ENCODE measurements at regions not wholly inside any gene's neighbourhood (a gene's known extent, or its start where the extent isn't known, plus 50 kb on each side); places are given as distances from the start of the nearest gene placed in this dataset.
"Not testable (repeated sequence)": the region's sequence is repeated elsewhere in the genome, so short reads cannot be mapped to it uniquely, and the experiment has no call there.

DNA sequence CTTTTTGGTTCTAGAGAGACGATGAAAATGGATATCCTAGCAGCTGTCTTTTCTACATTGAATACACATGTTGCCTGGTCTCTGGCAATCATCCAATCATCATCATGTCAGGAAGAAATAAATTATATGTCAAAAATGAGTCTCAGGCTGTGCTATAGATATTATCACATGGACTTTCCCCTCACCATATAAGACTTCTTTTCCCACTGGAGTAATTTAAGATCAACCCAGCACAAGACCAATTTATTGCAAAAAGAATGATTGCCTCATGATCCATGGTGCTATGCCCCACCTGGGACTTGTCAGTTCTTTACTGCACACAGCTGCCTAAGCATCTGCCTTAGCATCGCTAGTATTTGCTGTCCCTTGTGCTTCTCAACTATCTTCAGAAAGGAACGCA lies 783.7 kb upstream of the TMEFF2 start:
- no peak for DNase-seq

DNA sequence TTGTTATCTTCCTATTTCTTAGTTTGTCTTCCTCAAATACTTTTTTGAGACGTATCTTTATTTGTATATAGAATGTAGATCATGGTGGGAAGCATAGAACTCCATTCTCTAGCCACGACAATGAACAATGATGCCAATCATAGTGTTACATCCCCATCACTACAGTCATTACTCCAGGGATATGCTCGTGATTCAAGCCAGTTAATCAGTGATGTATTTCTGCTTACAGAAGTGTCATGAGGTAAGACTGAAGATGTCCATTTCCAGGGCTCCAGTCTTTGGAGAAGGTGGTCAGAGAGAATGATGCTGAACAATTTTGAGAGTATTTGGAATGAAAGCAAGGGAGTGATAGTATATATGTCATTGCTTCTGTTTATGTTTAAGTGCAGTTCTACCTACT lies 777.2 kb upstream of the TMEFF2 start:
- no peak for DNase-seq

DNA sequence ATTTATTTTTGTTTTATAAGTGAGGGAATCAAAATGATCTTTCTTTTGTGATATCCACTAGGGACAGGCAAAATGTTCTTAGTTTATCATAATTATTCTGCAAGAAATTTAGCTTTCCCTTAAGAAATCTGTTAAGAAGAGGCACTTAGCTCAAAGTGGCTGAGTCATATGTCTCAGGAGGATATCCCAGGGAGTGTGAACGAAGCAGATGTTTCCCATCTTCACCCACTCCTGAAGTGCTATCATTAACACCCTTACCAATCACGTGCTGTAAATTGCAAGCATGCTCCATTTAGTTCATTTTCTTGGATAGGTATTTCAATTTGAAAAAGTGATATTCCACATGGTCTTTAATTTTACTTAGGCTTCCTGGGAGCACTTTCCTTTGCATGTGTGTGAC lies 774.3 kb upstream of the TMEFF2 start:
- no peak for DNase-seq

DNA sequence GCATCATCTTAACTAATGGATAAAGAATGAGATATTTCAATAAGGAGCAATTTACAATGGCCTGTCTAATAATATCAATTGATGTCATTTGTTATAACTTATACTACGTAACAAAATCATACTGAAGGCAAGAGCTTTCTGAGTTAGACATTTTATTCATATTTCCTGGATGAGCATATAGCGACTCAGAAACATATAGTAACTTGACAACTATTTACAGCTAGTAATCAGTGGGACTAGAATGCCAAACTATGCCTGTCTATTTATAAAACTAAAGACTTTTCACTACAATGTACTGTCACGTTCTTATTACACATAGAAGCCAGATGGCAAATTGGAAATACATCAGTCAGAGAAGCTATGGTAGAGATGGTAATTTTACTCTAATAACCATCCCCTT lies 766.2 kb upstream of the TMEFF2 start:
- no peak for DNase-seq

DNA sequence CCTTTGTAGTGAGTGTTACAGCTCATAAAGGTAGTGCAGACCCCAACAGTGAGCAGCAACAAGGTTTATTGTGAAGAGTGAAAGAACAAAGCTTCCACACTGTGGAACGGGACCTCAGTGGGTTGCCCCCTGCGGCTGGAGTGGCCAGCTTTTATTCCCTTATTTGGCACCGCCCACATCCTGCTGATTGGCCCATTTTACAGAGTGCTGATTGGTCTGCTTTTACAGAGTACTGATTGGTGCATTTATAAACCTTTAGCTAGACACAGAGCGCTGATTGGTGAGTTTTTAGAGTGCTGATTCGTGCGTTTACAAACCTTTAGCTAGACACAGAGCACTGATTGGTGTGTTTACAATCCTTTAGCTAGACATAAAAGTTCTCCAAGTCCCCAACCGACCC lies 763.9 kb upstream of the TMEFF2 start:
- not testable (repeated sequence) for DNase-seq

DNA sequence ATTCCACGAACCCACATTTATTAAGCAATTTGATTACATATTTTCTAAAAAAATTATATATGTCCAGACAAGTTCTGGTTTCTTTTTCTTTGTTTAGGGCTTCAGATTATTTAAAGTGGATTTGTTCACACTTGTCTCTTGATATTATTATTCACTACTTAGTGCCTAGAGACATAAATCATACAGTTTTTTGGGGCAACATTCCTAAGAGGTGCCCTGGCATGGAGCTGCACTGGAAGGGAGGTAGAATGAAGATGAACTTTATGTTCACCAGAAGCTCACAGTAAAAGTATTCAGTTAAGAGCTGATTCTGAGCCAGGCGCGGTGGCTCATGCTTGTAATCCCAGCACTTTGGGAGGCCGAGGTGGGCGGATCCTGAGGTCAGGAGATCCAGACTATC lies 762.7 kb upstream of the TMEFF2 start:
- no peak for DNase-seq

DNA sequence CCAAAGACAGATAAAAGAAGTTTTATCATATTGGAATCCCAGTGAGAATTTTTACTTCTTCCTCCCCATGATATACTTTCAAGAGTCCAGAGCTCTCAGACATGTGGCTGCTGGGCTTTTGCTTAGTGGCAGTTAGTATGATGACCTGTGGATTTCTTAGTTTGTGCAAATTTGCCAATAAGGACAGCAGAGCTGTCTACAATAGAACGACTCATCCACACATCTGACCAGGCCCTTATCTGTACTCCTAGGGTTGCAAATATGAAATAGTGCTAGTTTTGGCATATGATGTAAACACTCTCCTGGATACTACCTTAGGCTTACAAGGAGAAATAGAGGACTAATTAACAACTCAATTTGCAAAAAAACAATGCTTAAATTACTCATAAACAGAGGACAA lies 758.4 kb upstream of the TMEFF2 start:
- no peak for DNase-seq

DNA sequence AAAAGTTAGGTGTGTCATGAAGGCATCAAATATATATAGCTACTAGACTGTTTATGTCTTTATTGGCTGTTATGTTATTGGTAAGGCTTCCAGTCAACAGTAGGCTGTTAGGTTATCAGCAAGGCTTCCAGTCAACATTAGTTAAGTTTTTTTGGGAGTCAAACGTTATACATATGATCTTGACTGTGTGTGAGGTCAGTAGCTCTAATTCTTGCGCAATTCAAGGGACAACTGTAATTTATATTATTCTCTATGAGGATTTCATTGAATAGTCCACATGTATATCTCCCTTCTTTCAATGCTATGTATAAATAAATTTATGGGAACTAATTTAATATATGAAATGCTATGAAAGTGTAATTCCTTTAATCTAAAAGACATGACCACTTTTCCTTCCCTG lies 757.5 kb upstream of the TMEFF2 start:
- DNase-seq, result no peak

DNA sequence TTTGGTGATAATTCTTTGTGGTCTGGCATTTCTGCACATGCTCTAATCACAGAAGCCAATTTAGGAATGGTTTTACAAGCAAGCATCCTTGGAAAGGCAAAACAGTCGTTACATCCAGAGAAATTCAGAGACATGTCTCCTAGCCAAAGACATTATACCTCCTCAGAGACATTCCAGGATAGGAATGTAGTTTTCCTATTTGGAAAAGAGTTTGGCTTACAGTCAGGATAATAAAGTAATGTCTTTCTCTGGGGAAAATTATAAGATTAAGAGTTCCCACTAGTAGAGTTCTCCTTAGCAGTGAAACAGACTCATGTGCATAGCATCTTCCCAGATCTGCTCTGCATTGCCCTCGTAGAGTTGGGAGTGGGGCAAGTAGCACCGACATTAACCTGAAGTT lies 753.6 kb upstream of the TMEFF2 start:
- DNase-seq, result no peak

DNA sequence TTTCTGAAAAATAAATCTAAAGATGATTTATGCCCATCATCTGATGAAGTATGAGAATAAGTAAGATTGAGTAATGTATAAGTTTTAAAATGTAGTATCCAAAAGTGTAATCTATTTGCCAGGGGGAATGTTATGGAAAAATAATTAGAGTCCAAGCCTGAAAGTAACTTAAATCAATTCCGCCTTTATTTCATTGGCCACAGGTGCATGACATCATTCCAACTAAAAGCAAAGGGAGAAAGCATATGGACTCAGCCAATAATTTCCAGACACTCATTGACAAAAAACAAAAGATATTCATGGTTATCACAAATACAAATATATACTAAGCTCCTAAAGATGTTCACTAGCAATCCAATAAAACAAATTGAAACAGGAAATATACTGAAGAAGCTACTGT lies 752.6 kb upstream of the TMEFF2 start:
- no peak for DNase-seq

DNA sequence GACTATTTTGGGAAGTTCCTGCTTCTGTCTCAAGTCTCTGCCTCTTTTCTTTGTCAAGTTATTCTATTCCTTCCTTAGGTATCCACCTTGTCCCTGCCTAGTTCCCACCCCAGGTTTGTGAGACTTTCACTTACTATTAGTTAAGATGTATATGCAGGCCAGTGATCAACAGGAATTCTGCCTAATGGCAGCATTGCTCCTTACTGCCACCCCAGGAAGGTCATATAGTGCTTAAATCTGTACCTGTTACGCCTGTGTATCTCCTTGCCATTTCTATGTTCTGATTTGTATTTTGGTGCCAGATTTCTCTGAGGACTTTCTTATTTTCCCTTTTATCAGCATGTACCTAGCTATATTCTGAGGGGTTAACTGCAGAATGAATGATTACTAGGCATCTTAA lies 746.0 kb upstream of the TMEFF2 start:
- DNase-seq, result no peak

DNA sequence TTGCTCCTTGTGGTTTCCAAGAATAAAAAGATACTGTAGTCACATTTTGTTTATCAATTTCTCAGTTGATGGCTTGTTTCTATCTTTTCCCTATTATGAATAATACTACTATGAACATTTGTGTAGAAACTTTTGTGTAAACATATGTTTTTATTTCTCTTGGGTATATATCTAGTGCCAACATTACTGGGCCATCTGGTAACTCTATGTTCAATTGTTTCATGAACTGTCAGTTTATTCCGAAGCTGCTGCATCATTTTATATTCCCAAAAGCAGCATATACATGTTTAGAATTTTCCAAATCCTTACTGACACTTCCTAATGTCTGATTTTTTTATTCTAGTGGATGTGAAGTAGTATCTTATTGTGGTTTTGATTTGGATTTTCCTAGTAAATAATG lies 737.6 kb upstream of the TMEFF2 start:
- no peak for DNase-seq

DNA sequence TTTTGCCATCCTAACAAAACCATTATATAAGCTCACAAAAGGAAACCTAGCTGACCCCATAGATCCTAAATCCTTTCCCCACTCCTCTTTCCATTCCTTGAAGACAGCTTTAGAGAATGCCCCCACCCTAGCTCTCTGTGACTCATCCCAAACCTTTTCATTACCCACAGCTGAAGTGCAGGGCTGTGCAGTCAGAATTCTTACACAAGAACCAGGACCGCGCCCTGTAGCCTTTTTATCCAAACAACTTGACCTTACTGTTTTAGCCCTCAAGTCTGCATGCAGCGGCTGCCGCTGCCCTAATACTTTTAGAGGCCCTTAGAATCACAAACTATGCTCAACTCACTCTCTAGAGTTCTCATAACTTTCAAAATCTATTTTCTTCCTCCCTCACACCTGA lies 726.9 kb upstream of the TMEFF2 start:
- DNase-seq, result not testable (repeated sequence)

DNA sequence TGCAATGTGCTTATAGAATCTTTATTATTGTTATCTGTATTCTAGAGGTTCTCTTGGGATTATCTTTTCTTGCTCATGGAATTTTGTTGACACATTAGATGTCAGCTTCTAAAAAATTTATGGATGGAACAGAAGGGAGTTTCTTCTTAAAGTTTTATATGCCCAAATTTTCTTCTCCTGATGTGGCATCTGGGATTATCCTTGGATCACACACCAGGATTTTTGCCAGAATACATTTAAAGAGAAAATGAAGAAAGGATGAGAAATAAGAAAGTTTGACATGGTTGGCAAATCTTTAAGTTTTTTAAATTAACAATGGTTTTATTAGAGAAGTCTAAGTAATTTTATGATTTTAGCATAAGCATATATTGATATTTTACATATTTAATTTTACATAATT lies 706.7 kb upstream of the TMEFF2 start:
- no peak for DNase-seq

DNA sequence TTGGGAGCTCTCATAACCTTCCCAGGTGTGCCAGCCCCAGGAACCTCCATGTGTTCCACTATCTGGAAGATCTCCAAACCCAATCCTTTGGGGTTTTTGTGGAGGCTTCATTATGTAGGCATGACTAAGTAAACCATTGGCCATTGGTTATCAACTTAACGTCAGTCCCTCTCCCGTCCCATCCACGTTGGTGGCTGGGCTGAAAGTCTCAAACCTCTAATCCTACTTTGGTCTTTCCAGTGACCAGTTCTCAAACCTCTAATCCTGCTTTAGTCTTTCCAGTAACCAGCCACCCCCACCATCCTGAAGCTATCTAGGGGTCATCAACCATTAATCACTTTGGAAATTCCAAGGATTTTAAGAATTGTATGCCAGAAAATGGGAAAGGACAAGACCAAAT lies 704.7 kb upstream of the TMEFF2 start:
- DNase-seq, result no peak

DNA sequence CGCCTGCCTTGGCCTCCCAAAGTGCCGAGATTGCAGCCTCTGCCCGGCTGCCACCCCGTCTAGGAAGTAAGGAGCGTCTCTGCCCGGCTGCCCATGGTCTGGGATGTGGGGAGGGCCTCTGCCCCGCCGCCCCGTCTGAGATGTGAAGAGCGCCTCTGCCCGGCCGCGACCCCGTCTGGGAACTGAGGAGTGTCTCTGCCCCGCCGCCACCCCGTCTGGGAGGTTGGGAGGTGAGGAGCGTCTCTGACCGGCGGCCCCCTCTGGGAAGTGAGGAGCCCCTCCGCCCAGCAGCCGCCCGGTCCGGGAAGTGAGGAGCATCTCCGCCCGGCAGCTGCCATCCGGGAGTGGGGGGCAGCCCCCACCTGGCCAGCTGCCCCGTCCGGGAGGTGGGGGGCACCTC lies 699.2 kb upstream of the TMEFF2 start:
- DNase-seq, result not testable (repeated sequence)

DNA sequence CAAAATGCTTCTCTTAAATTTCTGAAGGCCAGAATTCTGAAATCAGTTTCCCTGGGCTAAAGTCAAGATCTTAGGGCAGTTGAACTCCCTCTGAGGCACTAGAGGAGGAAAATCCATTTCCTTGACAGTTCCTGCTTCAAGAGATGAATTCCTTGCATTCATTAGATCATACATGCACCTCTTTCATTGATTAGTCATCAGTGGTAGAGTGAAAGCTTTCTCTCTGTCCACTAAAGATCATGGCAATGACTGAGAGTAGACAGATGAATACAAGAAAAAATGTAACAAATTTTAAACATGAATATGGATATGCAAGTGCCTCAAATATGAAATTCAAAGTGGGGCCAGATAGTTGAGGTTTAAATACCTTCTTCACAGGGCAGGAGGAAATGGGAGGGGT lies 693.4 kb upstream of the TMEFF2 start:
- DNase-seq, result no peak

DNA sequence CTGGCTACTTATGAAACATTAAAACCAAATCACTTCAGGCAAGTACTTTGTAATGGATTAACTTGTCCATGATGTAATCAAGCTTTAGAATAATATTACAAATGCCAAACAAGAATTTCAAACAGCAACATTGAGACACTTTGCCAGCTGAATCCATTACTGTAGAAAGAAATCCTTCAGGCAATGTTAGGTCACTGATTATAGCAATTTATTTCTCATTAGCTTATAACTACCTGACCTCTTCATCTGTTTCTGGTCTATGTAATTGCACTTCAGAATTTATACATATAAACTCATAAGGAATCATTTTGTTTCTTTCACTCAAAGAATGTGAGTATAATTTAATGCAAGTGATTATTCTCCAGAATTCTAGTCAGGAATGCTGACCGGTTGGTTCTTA lies 692.6 kb upstream of the TMEFF2 start:
- DNase-seq, result no peak

DNA sequence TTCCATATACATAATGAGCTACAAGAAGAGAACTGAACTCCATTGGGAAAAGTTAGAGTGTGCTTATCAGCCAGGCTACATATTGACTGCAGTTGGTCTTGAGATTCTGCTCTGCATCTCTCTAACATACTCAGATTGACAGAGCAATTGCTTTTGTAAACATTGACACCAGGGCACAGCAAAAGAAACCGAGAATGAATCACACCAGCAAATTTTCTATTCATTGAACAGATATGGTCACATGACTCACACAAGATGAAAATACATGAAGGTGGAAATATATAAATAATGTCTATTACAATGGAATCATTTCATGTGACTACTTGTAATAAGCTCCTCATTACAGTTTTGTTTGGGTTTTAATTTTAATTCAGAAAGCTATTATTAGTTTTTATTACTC lies 691.9 kb upstream of the TMEFF2 start:
- no peak for DNase-seq

DNA sequence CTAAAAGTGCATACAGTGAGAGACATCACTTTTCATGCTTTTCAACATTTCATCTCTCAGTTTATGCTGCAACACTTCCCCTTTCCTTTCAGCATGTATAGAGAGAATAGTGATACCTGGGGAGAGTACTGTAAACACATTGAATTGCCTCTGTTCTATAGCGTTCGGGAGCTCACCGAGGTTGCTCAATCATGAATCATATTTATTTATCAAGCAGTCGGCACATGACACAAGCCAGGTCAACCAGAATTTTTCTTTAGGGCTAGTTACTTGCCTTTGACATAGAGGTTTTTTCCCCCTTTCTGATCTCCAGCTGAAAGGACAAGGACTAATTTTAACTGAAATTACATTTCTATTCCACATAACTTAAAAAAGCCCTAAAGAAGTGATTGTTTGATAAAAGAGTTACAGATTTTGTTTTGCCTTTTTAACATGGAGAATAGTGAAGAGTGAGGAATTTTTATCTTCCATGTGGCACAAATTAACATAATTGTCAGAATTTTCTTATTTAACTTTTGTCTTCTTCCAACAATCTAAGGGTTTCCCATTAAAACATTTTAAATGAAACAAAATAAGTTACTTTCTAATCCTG lies 690.9 kb upstream of the TMEFF2 start:
- no peak for DNase-seq

DNA sequence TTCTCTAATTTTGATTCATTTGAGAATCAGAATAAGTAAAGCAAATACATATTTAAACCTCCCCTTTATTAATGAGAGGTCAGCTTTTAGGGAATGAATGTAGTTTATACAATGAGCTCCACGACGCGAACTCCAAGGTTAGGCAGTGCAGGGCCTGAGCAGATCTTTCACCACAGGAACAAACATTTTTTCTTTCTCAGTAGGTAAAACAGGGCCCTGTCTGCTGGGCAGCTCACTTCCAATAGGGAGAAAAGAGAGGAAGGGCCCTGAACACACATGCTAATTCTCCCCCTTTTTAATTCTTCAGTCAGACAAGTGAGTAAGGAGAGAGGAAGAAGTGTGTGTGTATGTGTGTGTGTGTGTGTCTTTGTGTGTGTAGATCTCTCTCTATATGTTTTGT lies 682.4 kb upstream of the TMEFF2 start:
- DNase-seq, result no peak

DNA sequence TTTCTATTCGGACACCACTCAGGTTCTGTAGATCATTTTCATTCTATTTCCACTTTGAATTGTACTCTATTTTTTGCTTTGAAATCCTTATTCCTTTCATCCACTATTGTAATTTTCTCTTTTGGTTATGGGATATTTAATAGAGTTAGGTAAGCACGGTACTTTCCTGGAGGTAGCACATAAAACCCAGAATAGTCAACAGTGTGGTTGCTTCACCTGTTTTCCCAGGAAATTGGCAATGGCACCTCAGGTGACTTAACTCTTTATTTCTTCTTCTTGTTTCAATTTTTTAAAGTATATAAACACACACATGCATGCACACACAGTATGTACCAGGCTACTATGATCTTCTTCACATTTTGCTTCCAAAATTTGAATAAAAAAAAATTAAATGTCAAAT lies 682.0 kb upstream of the TMEFF2 start:
- DNase-seq, result no peak

DNA sequence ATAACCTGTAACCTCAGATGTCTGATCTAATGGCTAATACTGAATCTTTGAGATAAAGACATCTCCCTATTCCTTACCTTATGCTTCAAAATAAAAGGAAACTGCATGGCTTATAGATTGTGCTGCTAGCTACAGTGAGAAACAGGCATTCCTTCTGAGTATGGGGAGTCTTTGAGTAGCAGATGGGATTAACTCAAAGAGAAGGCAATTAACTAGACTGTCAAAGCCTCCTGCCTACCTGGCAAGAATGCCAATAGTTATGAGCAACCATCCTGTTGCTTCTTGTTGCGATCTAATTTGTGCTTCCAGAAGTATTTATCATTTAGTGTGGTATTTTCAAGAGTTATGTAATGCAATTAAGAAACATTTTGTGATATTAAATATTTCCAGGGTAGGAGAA lies 660.0 kb upstream of the TMEFF2 start:
- DNase-seq, result no peak

DNA sequence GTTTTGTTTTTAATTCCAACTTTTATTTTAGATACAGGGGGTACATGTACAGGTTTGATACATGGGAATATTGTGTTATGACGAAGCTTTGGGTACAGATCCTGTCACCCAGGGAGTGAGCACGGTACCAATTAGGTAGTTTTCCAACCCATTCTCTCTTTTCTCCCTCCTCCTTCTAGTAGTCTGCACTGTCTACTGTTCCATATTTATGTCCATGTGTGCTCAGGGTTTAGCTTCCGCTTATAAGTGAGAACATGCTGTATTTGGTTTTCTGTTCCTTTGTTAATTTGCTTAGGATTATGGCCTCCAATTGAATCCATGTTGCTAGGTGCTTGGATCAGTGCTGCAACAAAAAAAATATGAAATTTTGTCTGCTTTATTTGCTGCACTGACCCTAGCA lies 659.3 kb upstream of the TMEFF2 start:
- no peak for DNase-seq

DNA sequence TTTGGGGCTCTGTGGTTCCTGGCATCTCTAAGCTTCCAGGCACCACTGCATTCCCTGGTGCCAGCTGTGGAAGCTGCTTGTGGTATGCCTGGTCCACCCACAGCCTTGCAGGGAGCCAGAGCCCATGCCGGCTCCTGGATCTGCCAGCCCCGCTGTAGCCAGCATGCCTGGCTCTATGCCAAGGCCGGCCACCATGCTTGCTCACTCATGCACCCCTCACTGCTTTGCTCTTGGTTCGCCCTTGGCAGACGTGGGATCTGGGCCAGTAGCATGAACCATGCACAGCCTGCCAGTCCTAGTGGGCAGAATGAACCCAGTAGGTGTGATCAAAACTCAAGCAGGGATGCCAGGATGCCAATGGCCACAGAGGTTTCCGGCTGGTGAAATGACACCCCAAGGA lies 634.2 kb upstream of the TMEFF2 start:
- no peak for DNase-seq

DNA sequence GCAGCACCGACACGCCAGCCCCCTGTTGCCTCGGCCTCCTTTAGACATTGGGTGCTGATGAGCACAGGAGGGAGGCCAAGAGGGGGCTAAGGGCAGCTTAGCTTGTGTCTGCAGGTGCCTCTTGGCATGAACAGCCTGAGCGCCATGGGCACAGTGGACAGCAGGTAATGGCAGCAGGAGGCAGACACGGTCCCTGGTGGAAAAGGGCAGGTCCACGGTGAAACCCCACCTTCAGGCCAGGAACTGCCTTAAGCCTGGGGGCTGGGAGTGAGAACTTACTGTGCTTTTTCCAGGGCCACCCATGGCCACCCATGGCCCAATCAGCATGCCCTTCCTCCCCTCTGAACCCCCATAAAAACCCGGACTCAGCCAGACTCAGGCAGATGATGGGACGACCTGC lies 633.4 kb upstream of the TMEFF2 start:
- DNase-seq, result no peak

Data from activated CD4-positive, alpha-beta T cell treated with anti-CD3 and anti-CD28 coated beads for 4 hours (primary cell).